Tibial artery (tissue), 4 donors: ENCODE measurements at regions not wholly inside any gene's neighbourhood (a gene's known extent, or its start where the extent isn't known, plus 50 kb on each side); places are given as distances from the start of the nearest gene placed in this dataset.

Experiments used
- DNase-seq, 2 donors: peaks; one replicate each; pipeline ENCODE4 v3.0.0-alpha.2; 2019
- H3K27ac ChIP-seq, 2 donors: fragments of 200-600 bp; sonication (generic) in 1 of 2; 1 replicate in 1 of 2; 2 replicates in 1 of 2; pipeline ENCODE4 v1.5.1; 2018 to 2019; ENCODE audit warnings: mild to moderate bottlenecking in 1 of 2
- H3K27me3 ChIP-seq, 2 donors: fragments of 200-600 bp; sonication (generic) in 1 of 2; one replicate each; pipeline versions ENCODE4 v1.5.1 to v1.6.0; 2016 to 2019
- H3K36me3 ChIP-seq, 3 donors: fragments of 200-600 bp; sonication (generic) in 2 of 3; one replicate each; pipeline ENCODE4 v1.5.1; 2016 to 2019; ENCODE audit warnings: mild to moderate bottlenecking in 2 of 3
- H3K4me1 ChIP-seq, 4 donors: fragments of 200-600 bp; sonication (generic) in 2 of 4; 1 replicate in 3 of 4; 2 replicates in 1 of 4; pipeline ENCODE4 v1.5.1; 2016 to 2019
- H3K4me3 ChIP-seq, 2 donors: fragments of 200-600 bp; sonication (generic) in 1 of 2; 1 replicate in 1 of 2; 2 replicates in 1 of 2; pipeline ENCODE4 v1.5.1; 2018 to 2019; ENCODE audit warnings: mild to moderate bottlenecking in 2 of 2
- H3K9me3 ChIP-seq, 3 donors: fragments of 200-600 bp; sonication (generic) in 1 of 3; one replicate each; pipeline ENCODE4 v1.5.1; 2016 to 2019
- CTCF ChIP-seq, 2 experiments: fragments of 200-600 bp in 1 of 2; fragments of 450-650 bp in 1 of 2; IDR thresholded peaks; one replicate each; pipeline ENCODE4 v1.5.1; 2017 to 2019; ENCODE audit warnings: antibody characterized with exemption in 2 of 2, mild to moderate bottlenecking in 1 of 2, moderate library complexity in 1 of 2
- intact Hi-C: fragments of 100-400 bp; cut with DNase I; formaldehyde crosslinking; loops from one replicate; pipeline ENCODE4 v1.15.0; 2023; ENCODE audit warnings: low total_unique reads

GRCh38 chr1:38686167-38686926 lies 173.2 kb downstream of the RRAGC start:
- DNase-seq: no peak
- H3K9me3 ChIP-seq: no peaks in the 10 kb centered on the region
- no peak overlapping the region for H3K4me3 ChIP-seq
- no peak for TF ChIP-seq CTCF (IDR thresholded peaks at IDR 0.05)
- H3K36me3 ChIP-seq: no peaks in the 10 kb centered on the region
- no peak overlapping the region for H3K27ac ChIP-seq
- intact Hi-C loops: no loop called here
- H3K4me1 ChIP-seq: no peaks in the 10 kb centered on the region
- H3K27me3 ChIP-seq: peaks cover 0 to 22% of the 10 kb centered on the region in 2 donors

GRCh38 chr1:38685388-38685787 lies 174.2 kb downstream of the RRAGC start:
- Histone ChIP-seq H3K27ac (no peak overlapping the region), H3K36me3 (no peaks in the 10 kb centered on the region), H3K4me3 (no peak overlapping the region), H3K9me3 (no peaks in the 10 kb centered on the region), H3K27me3 (peaks cover 0 to 20% of the 10 kb centered on the region in 2 donors), H3K4me1 (no peaks in the 10 kb centered on the region)
- TF ChIP-seq CTCF (IDR thresholded peaks at IDR 0.05): no peak
- DNase-seq: no peak
- intact Hi-C loops: no loop called here

- Histone ChIP-seq H3K27me3 (peaks cover 0 to 14% of the 10 kb centered on the region in 2 donors), H3K4me1 (no peaks in the 10 kb centered on the region), H3K4me3 (no peak overlapping the region), H3K9me3 (no peaks in the 10 kb centered on the region), H3K27ac (no peak overlapping the region), H3K36me3 (no peaks in the 10 kb centered on the region)
- TF ChIP-seq CTCF (IDR thresholded peaks at IDR 0.05): no peak
- DNase-seq: no peak
- intact Hi-C loops: no loop called here
These were observed 178.6 kb downstream of the RRAGC start for GRCh38 chr1:38680801-38681510.

GRCh38 chr1:38677756-38678155 lies 181.8 kb downstream of the RRAGC start:
- Histone ChIP-seq H3K4me1 (no peaks in the 10 kb centered on the region), H3K27ac (no peak overlapping the region), H3K4me3 (no peak overlapping the region), H3K36me3 (no peaks in the 10 kb centered on the region), H3K9me3 (no peaks in the 10 kb centered on the region), H3K27me3 (no peaks in the 10 kb centered on the region)
- DNase-seq: no peak
- intact Hi-C loops: no loop called here
- TF ChIP-seq CTCF (IDR thresholded peaks at IDR 0.05): no peak

GRCh38 chr1:38677311-38677710 lies 182.3 kb downstream of the RRAGC start:
- Histone ChIP-seq H3K4me1 (no peaks in the 10 kb centered on the region), H3K27ac (no peak overlapping the region), H3K4me3 (no peak overlapping the region), H3K36me3 (no peaks in the 10 kb centered on the region), H3K9me3 (no peaks in the 10 kb centered on the region), H3K27me3 (no peaks in the 10 kb centered on the region)
- no peak for DNase-seq
- no peak for TF ChIP-seq CTCF (IDR thresholded peaks at IDR 0.05)
- intact Hi-C loops: no loop called here
